Kidney (tissue), 13 donors: ENCODE measurements at regions not wholly inside any gene's neighbourhood (a gene's known extent, or its start where the extent isn't known, plus 50 kb on each side); places are given as distances from the start of the nearest gene placed in this dataset.
"Not testable (repeated sequence)": the region's sequence is repeated elsewhere in the genome, so short reads cannot be mapped to it uniquely, and the experiment has no call there.

Source experiments
- DNase-seq, 5 donors: peaks; one replicate each; pipeline ENCODE4 v3.0.0-alpha.2; 2013 to 2020
- FAIRE-seq: peaks from 2 replicates; lab custom pipeline; 2012; peaks lifted over from hg19 to GRCh38; lab: Jason Lieb, UNC
- H3K27ac ChIP-seq, 2 donors: one replicate each; pipeline ENCODE4 v1.7.0; 2013; ENCODE audit warnings: low read depth in 2 of 2, low read length in 2 of 2, inconsistent platforms in 1 of 2
- H3K27me3 ChIP-seq: one replicate; pipeline ENCODE4 v1.7.1; 2013; ENCODE audit warnings: low read length, inconsistent platforms; ENCODE audit not compliant: control insufficient read depth, insufficient read depth
- H3K36me3 ChIP-seq, 3 donors: one replicate each; pipeline versions ENCODE4 v1.7.0 to v1.7.1; 2013; ENCODE audit warnings: low read length in 3 of 3, control low read depth in 1 of 3, inconsistent platforms in 1 of 3; ENCODE audit not compliant: insufficient read depth in 3 of 3, control insufficient read depth in 2 of 3
- H3K4me1 ChIP-seq, 3 donors: one replicate each; pipeline versions ENCODE4 v1.7.0 to v1.7.1; 2013; ENCODE audit warnings: low read length in 3 of 3, inconsistent platforms in 1 of 3, low read depth in 1 of 3; ENCODE audit not compliant: control insufficient read depth in 2 of 3, insufficient read depth in 2 of 3
- H3K4me3 ChIP-seq, 3 donors: one replicate each; pipeline versions ENCODE4 v1.7.0 to v1.8.1; 2013; ENCODE audit warnings: low read length in 3 of 3, control low read depth in 1 of 3, inconsistent platforms in 1 of 3
- H3K9ac ChIP-seq, 3 donors: one replicate each; pipeline versions ENCODE4 v1.7.0 to v1.7.1; 2013; ENCODE audit warnings: low read length in 3 of 3, control low read depth in 1 of 3, inconsistent platforms in 1 of 3
- H3K9me3 ChIP-seq, 3 donors: one replicate each; pipeline versions ENCODE4 v1.7.0 to v1.7.1; 2013; ENCODE audit warnings: low read length in 3 of 3, control low read depth in 1 of 3, inconsistent platforms in 1 of 3; ENCODE audit not compliant: control insufficient read depth in 2 of 3, insufficient read depth in 1 of 3
- intact Hi-C: fragments of 100-400 bp; cut with DNase I; formaldehyde crosslinking; loops from one replicate; pipeline ENCODE4 v1.11.1; 2022
- TF ChIP-seq, protein P1 (sequence below): IDR thresholded peaks from 3 replicates; pipeline ENCODE4 v1.5.1; 2012; ENCODE audit warnings: mild to moderate bottlenecking, moderate library complexity, borderline replicate concordance; ENCODE audit not compliant: insufficient read depth; ENCODE audit errors: extremely low read depth
- donor health status: control.
- donor health status: control.
- donor health status: control.
- donor health status: control.
- donor health status: control.
- donor health status: DM: yes; HTN: yes; CAD: no.
- donor health status: Normal renal cell carcinoma (clear cell type).

- H3K4me1 ChIP-seq = peaks cover 6 to 17% (median 9%) of the 10 kb centered on the region in 3 donors
- H3K36me3 ChIP-seq = no peaks in the 10 kb centered on the region
- H3K9me3 ChIP-seq = no peaks in the 10 kb centered on the region
- FAIRE-seq (no peak), DNase-seq (no peak)
- H3K9ac ChIP-seq = no peak overlapping the region
- no peak overlapping the region for H3K4me3 ChIP-seq
- H3K27me3 ChIP-seq = no peaks in the 10 kb centered on the region
- TF ChIP-seq, protein P1, sequence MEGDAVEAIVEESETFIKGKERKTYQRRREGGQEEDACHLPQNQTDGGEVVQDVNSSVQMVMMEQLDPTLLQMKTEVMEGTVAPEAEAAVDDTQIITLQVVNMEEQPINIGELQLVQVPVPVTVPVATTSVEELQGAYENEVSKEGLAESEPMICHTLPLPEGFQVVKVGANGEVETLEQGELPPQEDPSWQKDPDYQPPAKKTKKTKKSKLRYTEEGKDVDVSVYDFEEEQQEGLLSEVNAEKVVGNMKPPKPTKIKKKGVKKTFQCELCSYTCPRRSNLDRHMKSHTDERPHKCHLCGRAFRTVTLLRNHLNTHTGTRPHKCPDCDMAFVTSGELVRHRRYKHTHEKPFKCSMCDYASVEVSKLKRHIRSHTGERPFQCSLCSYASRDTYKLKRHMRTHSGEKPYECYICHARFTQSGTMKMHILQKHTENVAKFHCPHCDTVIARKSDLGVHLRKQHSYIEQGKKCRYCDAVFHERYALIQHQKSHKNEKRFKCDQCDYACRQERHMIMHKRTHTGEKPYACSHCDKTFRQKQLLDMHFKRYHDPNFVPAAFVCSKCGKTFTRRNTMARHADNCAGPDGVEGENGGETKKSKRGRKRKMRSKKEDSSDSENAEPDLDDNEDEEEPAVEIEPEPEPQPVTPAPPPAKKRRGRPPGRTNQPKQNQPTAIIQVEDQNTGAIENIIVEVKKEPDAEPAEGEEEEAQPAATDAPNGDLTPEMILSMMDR = no peak
- no peak overlapping the region for H3K27ac ChIP-seq
- intact Hi-C loops = no loop called here
These were observed 65.6 kb downstream of the OPTC start for GRCh38 chr1:203559523-203559922.

- H3K4me3 ChIP-seq, H3K36me3 ChIP-seq, intact Hi-C loops, H3K9ac ChIP-seq, DNase-seq, H3K9me3 ChIP-seq, H3K4me1 ChIP-seq, FAIRE-seq, H3K27ac ChIP-seq, H3K27me3 ChIP-seq: not testable (repeated sequence)
These were observed 64.9 kb upstream of the ATP2B4 start for GRCh38 chr1:203561761-203562160.

DNA sequence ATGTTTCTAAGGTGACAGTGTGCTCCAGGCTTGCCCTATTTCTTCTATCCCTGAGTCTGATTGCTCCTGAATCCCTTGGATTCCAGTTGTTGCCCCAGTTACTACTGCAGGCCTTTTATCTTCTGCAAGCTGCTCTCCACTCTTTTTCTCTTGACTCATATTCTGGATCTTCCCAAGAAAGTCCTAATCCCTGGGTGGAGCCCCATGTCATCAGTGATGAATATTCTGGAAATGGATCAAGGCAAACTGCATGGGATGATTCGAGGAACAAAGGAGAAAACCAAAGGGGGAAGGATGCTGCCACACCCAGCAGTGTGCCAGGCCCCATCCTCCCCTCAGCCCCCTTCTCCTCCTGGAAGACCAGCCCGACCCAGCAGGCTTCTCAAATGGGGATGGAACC lies 63.3 kb upstream of the ATP2B4 start:
- Histone ChIP-seq H3K4me3 (no peak overlapping the region), H3K9ac (no peak overlapping the region), H3K27ac (no peak overlapping the region), H3K27me3 (no peaks in the 10 kb centered on the region), H3K9me3 (no peaks in the 10 kb centered on the region), H3K36me3 (no peaks in the 10 kb centered on the region), H3K4me1 (no peaks in the 10 kb centered on the region)
- TF ChIP-seq, protein P1 = no peak
- FAIRE-seq = no peak
- intact Hi-C loops = no loop called here
- DNase-seq = peak in 1 of 5 donors; percentile 17

DNA sequence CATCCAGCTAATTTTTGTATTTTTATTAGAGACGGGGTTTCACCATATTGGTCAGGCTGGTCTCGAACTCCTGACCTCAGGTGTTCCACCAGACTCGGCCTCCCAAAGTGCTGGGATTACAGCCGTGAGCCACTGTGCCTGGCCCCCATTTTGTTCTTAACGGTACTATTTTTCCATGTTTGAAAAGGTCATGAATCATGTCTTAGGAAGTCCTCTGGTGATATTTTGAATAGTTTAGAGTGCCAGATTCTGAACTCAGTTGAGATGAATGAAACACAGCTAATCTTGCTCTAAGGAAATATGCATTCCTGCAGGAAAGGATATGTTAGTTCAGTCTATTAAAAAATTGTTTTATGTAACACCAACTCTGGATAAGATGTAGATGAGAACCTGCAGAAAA lies 62.6 kb upstream of the ATP2B4 start:
- H3K27ac ChIP-seq = no peak overlapping the region
- DNase-seq (peak in 1 of 5 donors; percentile 6), FAIRE-seq (no peak)
- TF ChIP-seq, protein P1 = no peak
- no peaks in the 10 kb centered on the region for H3K36me3 ChIP-seq
- intact Hi-C loops = no loop called here
- H3K9ac ChIP-seq = no peak overlapping the region
- no peaks in the 10 kb centered on the region for H3K4me1 ChIP-seq
- no peaks in the 10 kb centered on the region for H3K9me3 ChIP-seq
- no peak overlapping the region for H3K4me3 ChIP-seq
- H3K27me3 ChIP-seq = no peaks in the 10 kb centered on the region
